ENCODE measurements at regions not wholly inside any gene's neighbourhood (a gene's known extent, or its start where the extent isn't known, plus 50 kb on each side); places are given as distances from the start of the nearest gene placed in this dataset.

DNA sequence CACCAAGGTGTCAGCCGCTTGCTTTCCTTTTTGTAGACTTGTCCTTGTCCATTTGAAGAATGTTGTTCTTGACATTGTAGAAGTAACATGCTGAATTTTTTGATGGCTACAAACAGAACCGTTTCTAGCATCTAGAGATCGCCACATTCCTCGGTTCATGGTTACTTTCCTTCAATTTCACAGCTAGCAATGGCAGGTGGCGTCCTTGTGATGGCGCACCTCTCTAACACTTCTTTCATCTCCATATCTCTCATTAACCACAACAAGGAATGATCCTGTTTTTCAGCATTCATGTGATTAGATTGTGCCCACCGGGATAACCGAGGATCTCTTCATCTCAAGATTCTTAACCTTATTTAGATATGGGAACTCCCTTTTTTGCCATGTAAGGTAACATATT, 2129.8 kb downstream of the NCAM2 start (continued):
- TF ChIP-seq, protein P1, sequence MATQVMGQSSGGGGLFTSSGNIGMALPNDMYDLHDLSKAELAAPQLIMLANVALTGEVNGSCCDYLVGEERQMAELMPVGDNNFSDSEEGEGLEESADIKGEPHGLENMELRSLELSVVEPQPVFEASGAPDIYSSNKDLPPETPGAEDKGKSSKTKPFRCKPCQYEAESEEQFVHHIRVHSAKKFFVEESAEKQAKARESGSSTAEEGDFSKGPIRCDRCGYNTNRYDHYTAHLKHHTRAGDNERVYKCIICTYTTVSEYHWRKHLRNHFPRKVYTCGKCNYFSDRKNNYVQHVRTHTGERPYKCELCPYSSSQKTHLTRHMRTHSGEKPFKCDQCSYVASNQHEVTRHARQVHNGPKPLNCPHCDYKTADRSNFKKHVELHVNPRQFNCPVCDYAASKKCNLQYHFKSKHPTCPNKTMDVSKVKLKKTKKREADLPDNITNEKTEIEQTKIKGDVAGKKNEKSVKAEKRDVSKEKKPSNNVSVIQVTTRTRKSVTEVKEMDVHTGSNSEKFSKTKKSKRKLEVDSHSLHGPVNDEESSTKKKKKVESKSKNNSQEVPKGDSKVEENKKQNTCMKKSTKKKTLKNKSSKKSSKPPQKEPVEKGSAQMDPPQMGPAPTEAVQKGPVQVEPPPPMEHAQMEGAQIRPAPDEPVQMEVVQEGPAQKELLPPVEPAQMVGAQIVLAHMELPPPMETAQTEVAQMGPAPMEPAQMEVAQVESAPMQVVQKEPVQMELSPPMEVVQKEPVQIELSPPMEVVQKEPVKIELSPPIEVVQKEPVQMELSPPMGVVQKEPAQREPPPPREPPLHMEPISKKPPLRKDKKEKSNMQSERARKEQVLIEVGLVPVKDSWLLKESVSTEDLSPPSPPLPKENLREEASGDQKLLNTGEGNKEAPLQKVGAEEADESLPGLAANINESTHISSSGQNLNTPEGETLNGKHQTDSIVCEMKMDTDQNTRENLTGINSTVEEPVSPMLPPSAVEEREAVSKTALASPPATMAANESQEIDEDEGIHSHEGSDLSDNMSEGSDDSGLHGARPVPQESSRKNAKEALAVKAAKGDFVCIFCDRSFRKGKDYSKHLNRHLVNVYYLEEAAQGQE (IDR thresholded peaks at IDR 0.05; ENCODE audit: low read depth): no peak
- TF ChIP-seq ELF1 (IDR thresholded peaks at IDR 0.05; ENCODE audit: borderline replicate concordance, low read depth) (no peak), TCF7L2 (IDR thresholded peaks at IDR 0.05; ENCODE audit: borderline replicate concordance, extremely low read depth, insufficient read depth, insufficient read length) (no peak)

DNA sequence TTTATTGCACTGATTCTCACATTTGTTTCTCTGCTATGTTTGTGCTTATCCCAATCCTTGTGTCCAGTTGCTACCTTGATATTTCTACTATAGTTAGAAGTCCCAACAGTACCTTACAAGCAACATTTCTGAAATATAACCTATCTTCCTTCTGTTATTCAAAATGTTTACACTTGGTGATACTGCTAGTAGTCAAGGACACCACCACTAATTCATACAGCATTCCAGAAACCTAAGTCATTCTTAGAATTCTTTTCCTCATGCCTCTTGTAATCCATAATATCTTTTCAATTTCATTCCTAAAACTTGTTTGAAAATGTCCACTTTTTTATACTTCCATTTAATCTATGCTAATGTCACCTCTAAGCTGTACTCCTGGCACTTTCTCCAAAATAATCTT, 2132.1 kb downstream of the NCAM2 start:
- ChIA-PET CTCF (no interaction called here), RAD21 (ENCODE audit: low non-redundant PET in 1 of 2, low total read pairs in 2 of 2, uncharacterized antibody in 2 of 2, unreplicated experiment in 2 of 2) (no interaction called here), POLR2A (no interaction called here)
- Histone ChIP-seq H2AFZ (ENCODE audit: low read depth, low read length, poor library complexity, severe bottlenecking) (no peak overlapping the region), H4K20me1 (ENCODE audit: insufficient read depth) (no peaks in the 10 kb centered on the region), H3K4me1 (ENCODE audit: control insufficient read depth in 1 of 2, insufficient read depth in 2 of 2, low read length in 2 of 2) (no peaks in the 10 kb centered on the region), H3K27ac (ENCODE audit: low read depth, low read length) (no peak overlapping the region), H3K79me2 (ENCODE audit: insufficient read depth, low read length) (no peaks in the 10 kb centered on the region), H3K4me2 (ENCODE audit: low read length) (no peak overlapping the region), H3K36me3 (ENCODE audit: control insufficient read depth in 1 of 2, insufficient read depth in 2 of 2, low read length in 2 of 2) (no peaks in the 10 kb centered on the region), H3K9me2 (ENCODE audit: insufficient read depth) (no peaks in the 10 kb centered on the region), H3K9ac (ENCODE audit: low read length) (no peak overlapping the region), H3K9me3 (ENCODE audit: control insufficient read depth in 1 of 2, insufficient read depth in 1 of 2, low read depth in 1 of 2, low read length in 2 of 2) (peaks cover 13 to 29% of the 10 kb centered on the region in 2 experiments; a peak in 2 of 4 replicates), H3K27me3 (ENCODE audit: insufficient read depth, low read length) (no peaks in the 10 kb centered on the region), H3K4me3 (replicated peaks in 1 of 2; ENCODE audit: low read depth in 1 of 2, low read length in 2 of 2) (no peak overlapping the region)
- TF ChIP-seq, protein P2, sequence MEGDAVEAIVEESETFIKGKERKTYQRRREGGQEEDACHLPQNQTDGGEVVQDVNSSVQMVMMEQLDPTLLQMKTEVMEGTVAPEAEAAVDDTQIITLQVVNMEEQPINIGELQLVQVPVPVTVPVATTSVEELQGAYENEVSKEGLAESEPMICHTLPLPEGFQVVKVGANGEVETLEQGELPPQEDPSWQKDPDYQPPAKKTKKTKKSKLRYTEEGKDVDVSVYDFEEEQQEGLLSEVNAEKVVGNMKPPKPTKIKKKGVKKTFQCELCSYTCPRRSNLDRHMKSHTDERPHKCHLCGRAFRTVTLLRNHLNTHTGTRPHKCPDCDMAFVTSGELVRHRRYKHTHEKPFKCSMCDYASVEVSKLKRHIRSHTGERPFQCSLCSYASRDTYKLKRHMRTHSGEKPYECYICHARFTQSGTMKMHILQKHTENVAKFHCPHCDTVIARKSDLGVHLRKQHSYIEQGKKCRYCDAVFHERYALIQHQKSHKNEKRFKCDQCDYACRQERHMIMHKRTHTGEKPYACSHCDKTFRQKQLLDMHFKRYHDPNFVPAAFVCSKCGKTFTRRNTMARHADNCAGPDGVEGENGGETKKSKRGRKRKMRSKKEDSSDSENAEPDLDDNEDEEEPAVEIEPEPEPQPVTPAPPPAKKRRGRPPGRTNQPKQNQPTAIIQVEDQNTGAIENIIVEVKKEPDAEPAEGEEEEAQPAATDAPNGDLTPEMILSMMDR (IDR thresholded peaks at IDR 0.05 in 2 of 3, conservative IDR thresholded peaks at IDR 0.05 in 1 of 3; ENCODE audit: borderline replicate concordance in 1 of 3, insufficient read depth in 1 of 3, low read depth in 2 of 3, low read length in 2 of 3): no peak
- no peak for TF ChIP-seq YY1 (IDR thresholded peaks at IDR 0.05; ENCODE audit: extremely low read depth, insufficient replicate concordance, low read depth, low read length)
- TF ChIP-seq, protein P3, sequence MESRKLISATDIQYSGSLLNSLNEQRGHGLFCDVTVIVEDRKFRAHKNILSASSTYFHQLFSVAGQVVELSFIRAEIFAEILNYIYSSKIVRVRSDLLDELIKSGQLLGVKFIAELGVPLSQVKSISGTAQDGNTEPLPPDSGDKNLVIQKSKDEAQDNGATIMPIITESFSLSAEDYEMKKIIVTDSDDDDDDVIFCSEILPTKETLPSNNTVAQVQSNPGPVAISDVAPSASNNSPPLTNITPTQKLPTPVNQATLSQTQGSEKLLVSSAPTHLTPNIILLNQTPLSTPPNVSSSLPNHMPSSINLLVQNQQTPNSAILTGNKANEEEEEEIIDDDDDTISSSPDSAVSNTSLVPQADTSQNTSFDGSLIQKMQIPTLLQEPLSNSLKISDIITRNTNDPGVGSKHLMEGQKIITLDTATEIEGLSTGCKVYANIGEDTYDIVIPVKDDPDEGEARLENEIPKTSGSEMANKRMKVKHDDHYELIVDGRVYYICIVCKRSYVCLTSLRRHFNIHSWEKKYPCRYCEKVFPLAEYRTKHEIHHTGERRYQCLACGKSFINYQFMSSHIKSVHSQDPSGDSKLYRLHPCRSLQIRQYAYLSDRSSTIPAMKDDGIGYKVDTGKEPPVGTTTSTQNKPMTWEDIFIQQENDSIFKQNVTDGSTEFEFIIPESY (IDR thresholded peaks at IDR 0.05; ENCODE audit: extremely low read depth, insufficient replicate concordance, low read length): no peak
- DNase-seq (ENCODE audit: low read depth, low spot score) (no peak), ATAC-seq (no peak)
- BruUV-seq (replicated peaks): no TSS peak
- intact Hi-C loops (cut with micrococcal nuclease): no loop called here

All from HCT116 (cell line).